ENCODE measurements at regions not wholly inside any gene's neighbourhood (a gene's known extent, or its start where the extent isn't known, plus 50 kb on each side); places are given as distances from the start of the nearest gene placed in this dataset.
"Not testable (repeated sequence)": the region's sequence is repeated elsewhere in the genome, so short reads cannot be mapped to it uniquely, and the experiment has no call there.

DNA sequence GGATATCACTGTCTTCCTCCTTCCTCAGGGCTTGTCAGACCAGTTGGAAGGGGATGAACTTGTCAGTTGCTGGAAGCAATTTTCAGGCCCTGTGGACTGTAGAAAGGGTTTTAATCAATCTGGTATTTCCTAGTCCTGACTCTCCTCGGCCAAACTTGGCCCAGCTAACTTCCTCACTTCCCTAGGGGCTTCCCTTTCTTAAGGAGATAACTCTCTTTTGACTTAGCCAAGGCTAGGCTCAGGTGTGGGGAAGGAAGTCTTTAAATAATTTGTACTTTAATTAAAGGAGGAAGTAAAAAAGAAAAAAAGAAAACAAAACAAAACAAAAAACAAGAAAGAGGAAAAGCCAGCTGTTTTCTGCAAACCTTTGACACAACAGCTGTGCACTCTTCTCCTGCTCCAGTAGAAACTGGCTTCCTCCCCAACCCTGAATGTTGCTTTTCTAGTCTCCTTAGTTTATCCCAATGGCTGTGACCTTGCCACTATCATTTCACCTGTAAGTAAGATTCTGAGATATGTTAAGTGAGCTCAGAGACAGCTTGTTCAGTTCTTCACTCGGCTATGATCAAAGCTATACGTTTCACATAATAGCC, 53.0 kb upstream of the ST3GAL6 start:
- intact Hi-C loops (cut with DNase I), result no loop called here
- TF ChIP-seq POLR2A (IDR thresholded peaks at IDR 0.05), result no peak
- TF ChIP-seq, protein P1, sequence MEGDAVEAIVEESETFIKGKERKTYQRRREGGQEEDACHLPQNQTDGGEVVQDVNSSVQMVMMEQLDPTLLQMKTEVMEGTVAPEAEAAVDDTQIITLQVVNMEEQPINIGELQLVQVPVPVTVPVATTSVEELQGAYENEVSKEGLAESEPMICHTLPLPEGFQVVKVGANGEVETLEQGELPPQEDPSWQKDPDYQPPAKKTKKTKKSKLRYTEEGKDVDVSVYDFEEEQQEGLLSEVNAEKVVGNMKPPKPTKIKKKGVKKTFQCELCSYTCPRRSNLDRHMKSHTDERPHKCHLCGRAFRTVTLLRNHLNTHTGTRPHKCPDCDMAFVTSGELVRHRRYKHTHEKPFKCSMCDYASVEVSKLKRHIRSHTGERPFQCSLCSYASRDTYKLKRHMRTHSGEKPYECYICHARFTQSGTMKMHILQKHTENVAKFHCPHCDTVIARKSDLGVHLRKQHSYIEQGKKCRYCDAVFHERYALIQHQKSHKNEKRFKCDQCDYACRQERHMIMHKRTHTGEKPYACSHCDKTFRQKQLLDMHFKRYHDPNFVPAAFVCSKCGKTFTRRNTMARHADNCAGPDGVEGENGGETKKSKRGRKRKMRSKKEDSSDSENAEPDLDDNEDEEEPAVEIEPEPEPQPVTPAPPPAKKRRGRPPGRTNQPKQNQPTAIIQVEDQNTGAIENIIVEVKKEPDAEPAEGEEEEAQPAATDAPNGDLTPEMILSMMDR (IDR thresholded peaks at IDR 0.05), result no peak
- Histone ChIP-seq H3K9me3 (no peaks in the 10 kb centered on the region), H3K27me3 (no peaks in the 10 kb centered on the region), H3K27ac (no peak overlapping the region), H3K4me1 (no peaks in the 10 kb centered on the region), H3K36me3 (no peaks in the 10 kb centered on the region), H3K4me3 (no peak overlapping the region)
- DNase-seq (no peak), ATAC-seq (peak in 3 of 4 donors; percentile 25 to 50 (median 28))
- 51% methylated on average over 3 of the region's 3 CpGs for WGBS (ENCODE audit: insufficient coverage, low coverage, low lambda C conversion rate, missing lambda C conversion rate)

DNA sequence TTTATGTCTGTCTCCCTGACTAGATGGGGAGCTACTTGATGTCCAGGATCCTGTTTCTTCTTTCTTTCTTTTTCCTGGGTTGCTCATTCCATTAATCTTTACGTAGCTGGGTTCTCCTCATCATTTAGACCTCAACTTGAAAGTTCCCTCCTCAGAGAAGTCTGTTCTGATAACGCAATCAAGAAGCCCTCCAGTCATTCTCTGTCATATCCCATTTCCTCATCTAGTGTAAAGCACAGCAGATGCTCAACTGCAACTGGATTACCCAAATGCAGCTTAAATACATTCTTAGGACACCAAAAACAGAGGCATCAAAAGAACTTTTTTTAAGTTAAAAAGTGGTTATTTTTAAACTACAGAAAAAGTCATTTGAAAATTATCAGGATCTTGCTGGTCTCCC, 51.7 kb upstream of the ST3GAL6 start:
- no peak for ATAC-seq
- Histone ChIP-seq H3K27me3 (no peaks in the 10 kb centered on the region), H3K9me3 (no peaks in the 10 kb centered on the region), H3K4me1 (no peaks in the 10 kb centered on the region), H3K4me3 (no peak overlapping the region), H3K36me3 (no peaks in the 10 kb centered on the region), H3K27ac (no peak overlapping the region)
- DNase-seq, result no peak
- intact Hi-C loops (cut with DNase I), result no loop called here
- 63% methylated on average over 2 of the region's 2 CpGs for WGBS (ENCODE audit: insufficient coverage, low coverage, low lambda C conversion rate, missing lambda C conversion rate)
- no peak for TF ChIP-seq POLR2A (IDR thresholded peaks at IDR 0.05)
- TF ChIP-seq, protein P1 (IDR thresholded peaks at IDR 0.05), result no peak

DNA sequence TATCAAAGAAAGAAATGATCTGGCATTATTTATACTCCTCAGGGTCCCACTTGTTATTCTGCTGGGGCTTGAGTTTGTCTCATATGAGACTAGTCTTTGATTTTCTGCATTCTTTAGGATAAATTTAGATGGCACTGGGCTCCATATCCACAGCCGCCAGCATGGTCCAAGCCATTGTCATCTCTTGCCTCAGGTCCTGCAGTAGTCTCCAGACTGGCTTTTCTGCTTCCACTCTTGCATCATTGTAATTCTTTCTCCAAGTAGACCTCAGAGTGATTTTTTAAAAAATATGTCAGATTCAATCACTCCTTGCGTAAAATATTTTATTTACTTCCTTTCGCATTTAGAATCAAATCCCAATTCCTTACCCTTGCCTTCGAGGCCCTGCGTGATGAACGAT, 50.4 kb upstream of the ST3GAL6 start:
- WGBS (ENCODE audit: insufficient coverage, low coverage, low lambda C conversion rate, missing lambda C conversion rate), result 93% methylated on average over 6 of the region's 6 CpGs
- no peaks in the 10 kb centered on the region for H3K4me1 ChIP-seq
- H3K4me3 ChIP-seq, result no peak overlapping the region
- H3K27me3 ChIP-seq, result no peaks in the 10 kb centered on the region
- no peak for TF ChIP-seq POLR2A (IDR thresholded peaks at IDR 0.05)
- TF ChIP-seq, protein P1 (IDR thresholded peaks at IDR 0.05), result no peak
- ATAC-seq, result no peak
- no peaks in the 10 kb centered on the region for H3K9me3 ChIP-seq
- DNase-seq, result no peak
- H3K27ac ChIP-seq, result no peak overlapping the region
- intact Hi-C loops (cut with DNase I), result no loop called here
- no peaks in the 10 kb centered on the region for H3K36me3 ChIP-seq

DNA sequence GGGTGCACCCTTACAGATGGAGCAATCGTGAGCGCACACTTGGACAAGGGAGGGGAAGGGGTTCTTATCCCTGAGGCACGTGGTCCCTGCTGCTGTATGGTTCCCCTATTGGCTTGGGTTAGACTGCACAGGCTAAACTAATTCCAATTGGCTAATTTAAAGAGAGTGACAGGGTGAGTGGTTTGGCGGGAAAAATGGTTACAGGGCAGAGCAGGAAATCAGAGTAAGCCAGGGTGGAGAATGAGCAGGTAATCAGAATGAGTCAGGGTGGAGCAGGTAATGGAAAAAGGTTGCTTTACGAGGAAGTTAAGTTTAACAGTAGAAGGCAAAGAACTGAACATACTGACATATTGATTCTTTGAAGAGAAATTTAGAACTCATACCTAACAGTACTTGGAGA, 49.8 kb upstream of the ST3GAL6 start:
- intact Hi-C loops (cut with DNase I); H3K4me3 ChIP-seq; H3K9me3 ChIP-seq; H3K4me1 ChIP-seq; H3K27me3 ChIP-seq; H3K27ac ChIP-seq; DNase-seq; ATAC-seq; H3K36me3 ChIP-seq: not testable (repeated sequence)
- WGBS (ENCODE audit: insufficient coverage, low coverage, low lambda C conversion rate, missing lambda C conversion rate), result 86% methylated on average over 5 of the region's 5 CpGs
